ENCODE measurements at regions not wholly inside any gene's neighbourhood (a gene's known extent, or its start where the extent isn't known, plus 50 kb on each side); places are given as distances from the start of the nearest gene placed in this dataset.

DNA sequence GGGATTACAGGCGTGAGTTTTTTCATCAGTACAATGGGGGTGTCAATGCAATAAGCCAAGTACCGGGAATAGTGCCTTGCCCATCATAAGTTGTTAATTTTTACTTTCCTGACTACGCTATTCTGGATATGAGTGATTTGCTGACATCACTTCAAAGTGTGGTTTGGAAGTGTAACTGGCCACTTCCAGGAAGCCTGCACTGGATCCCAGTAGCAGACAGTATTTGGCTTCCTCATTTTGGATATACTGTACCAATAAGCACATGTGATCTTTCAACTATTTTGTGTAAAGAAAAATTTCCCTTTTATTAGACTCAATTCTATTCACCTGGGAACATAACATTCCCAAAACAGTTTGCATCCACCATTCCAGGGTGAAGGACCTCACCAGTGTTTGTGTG is 417.7 kb upstream of the KLF4 start:
- ATAC-seq (ENCODE audit: low read depth) = no peak
- H3K9ac ChIP-seq (ENCODE audit: low read length) = no peak overlapping the region
- WGBS (ENCODE audit: insufficient coverage) = 100% methylated on average over 3 of the region's 3 CpGs
- POLR2A ChIA-PET = no interaction called here
- CTCF ChIA-PET = no interaction called here
- no peak overlapping the region for H3K27ac ChIP-seq (ENCODE audit: low read length in 2 of 2)
- DNase-seq = no peak
- no peaks in the 10 kb centered on the region for H3K36me3 ChIP-seq (replicated peaks in 1 of 2; ENCODE audit: control extremely low read depth in 1 of 2, control insufficient read depth in 1 of 2, extremely low read depth in 1 of 2, insufficient read depth in 2 of 2, low read length in 1 of 2)
- TF ChIP-seq, protein P1, sequence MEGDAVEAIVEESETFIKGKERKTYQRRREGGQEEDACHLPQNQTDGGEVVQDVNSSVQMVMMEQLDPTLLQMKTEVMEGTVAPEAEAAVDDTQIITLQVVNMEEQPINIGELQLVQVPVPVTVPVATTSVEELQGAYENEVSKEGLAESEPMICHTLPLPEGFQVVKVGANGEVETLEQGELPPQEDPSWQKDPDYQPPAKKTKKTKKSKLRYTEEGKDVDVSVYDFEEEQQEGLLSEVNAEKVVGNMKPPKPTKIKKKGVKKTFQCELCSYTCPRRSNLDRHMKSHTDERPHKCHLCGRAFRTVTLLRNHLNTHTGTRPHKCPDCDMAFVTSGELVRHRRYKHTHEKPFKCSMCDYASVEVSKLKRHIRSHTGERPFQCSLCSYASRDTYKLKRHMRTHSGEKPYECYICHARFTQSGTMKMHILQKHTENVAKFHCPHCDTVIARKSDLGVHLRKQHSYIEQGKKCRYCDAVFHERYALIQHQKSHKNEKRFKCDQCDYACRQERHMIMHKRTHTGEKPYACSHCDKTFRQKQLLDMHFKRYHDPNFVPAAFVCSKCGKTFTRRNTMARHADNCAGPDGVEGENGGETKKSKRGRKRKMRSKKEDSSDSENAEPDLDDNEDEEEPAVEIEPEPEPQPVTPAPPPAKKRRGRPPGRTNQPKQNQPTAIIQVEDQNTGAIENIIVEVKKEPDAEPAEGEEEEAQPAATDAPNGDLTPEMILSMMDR (IDR thresholded peaks at IDR 0.05) = no peak
- TF ChIP-seq EZH2 (IDR thresholded peaks at IDR 0.05; ENCODE audit: borderline replicate concordance, insufficient read depth, low read depth, low read length, poor library complexity, severe bottlenecking) = no peak
- H3K9me3 ChIP-seq (ENCODE audit: control extremely low read depth in 1 of 3, control insufficient read depth in 2 of 3, insufficient read depth in 1 of 3, low read length in 2 of 3) = no peaks in the 10 kb centered on the region
- Mint-ChIP-seq H3K4me1 (peaks cover 27% of the 10 kb centered on the region), H3K9me3 (ENCODE audit: insufficient read depth) (peaks cover 4% of the 10 kb centered on the region), H3K27me3 (peaks cover 5% of the 10 kb centered on the region), H3K4me3 (no peak overlapping the region), H3K27ac (no peak overlapping the region)
- no peaks in the 10 kb centered on the region for H4K20me1 ChIP-seq (ENCODE audit: control insufficient read depth, insufficient read depth, low read length, poor library complexity, severe bottlenecking)
- no peaks in the 10 kb centered on the region for H3K79me2 ChIP-seq (ENCODE audit: control insufficient read depth, insufficient read depth, low read length)
- peaks cover 23 to 25% of the 10 kb centered on the region in 2 donors for H3K4me1 ChIP-seq (ENCODE audit: control insufficient read depth in 2 of 2, insufficient read depth in 2 of 2, low read length in 2 of 2)
- H3K27me3 ChIP-seq (replicated peaks in 1 of 4; ENCODE audit: control extremely low read depth in 1 of 4, control insufficient read depth in 3 of 4, insufficient read depth in 4 of 4, low read length in 3 of 4) = no peaks in the 10 kb centered on the region
- H2AFZ ChIP-seq (ENCODE audit: insufficient read depth, low read depth, low read length, poor library complexity, severe bottlenecking) = no peak overlapping the region
- intact Hi-C loops (cut with micrococcal nuclease) = no loop called here
- no peak overlapping the region for H3K4me2 ChIP-seq (replicated peaks; ENCODE audit: low read depth, low read length, poor library complexity, severe bottlenecking)
- H3K4me3 ChIP-seq (ENCODE audit: control extremely low read depth in 1 of 5, extremely low read depth in 1 of 5, insufficient read depth in 1 of 5, low read depth in 2 of 5, low read length in 4 of 5) = no peak overlapping the region

DNA sequence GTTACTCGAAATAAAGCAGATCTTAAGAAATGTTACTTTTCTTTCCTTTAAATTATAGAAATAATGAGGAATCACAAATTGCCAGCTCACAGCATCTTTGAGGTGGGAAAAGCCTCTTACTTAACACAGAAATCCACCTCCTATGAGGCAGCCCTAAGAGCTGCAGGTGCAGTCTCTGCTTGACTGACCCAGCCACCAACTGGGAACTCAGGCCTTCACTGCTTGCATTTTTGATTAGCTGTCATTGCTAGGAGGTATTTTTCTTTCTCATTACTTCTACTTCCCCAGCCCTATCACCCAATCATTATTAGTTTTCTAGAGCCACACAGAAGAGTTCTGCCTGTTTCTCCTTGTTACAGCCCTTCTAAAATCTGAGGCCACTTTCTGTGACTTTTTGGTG is 416.5 kb upstream of the KLF4 start:
- H3K4me3 ChIP-seq (ENCODE audit: control extremely low read depth in 1 of 5, extremely low read depth in 1 of 5, insufficient read depth in 1 of 5, low read depth in 2 of 5, low read length in 4 of 5) = no peak overlapping the region
- H3K4me1 ChIP-seq (ENCODE audit: control insufficient read depth in 2 of 2, insufficient read depth in 2 of 2, low read length in 2 of 2) = peaks cover 23 to 25% of the 10 kb centered on the region in 2 donors
- Mint-ChIP-seq H3K4me3 (peak overlapping the region; percentile 23), H3K9me3 (ENCODE audit: insufficient read depth) (no peaks in the 10 kb centered on the region), H3K4me1 (peaks cover 27% of the 10 kb centered on the region), H3K27ac (peak overlapping the region; percentile 57), H3K27me3 (peaks cover 1% of the 10 kb centered on the region)
- ChIA-PET CTCF (no interaction called here), POLR2A (no interaction called here)
- no peaks in the 10 kb centered on the region for H3K9me3 ChIP-seq (ENCODE audit: control extremely low read depth in 1 of 3, control insufficient read depth in 2 of 3, insufficient read depth in 1 of 3, low read length in 2 of 3)
- H3K4me2 ChIP-seq (replicated peaks; ENCODE audit: low read depth, low read length, poor library complexity, severe bottlenecking) = peak overlapping the region; percentile 48
- DNase-seq (peak; percentile 43), ATAC-seq (ENCODE audit: low read depth) (peak; percentile 47)
- WGBS (ENCODE audit: insufficient coverage) = no CpG with 5 or more reads among the region's 1 CpG
- intact Hi-C loops (cut with micrococcal nuclease) = no loop called here
- H2AFZ ChIP-seq (ENCODE audit: insufficient read depth, low read depth, low read length, poor library complexity, severe bottlenecking) = no peak overlapping the region
- no peak overlapping the region for H3K9ac ChIP-seq (ENCODE audit: low read length)
- H3K27me3 ChIP-seq (replicated peaks in 1 of 4; ENCODE audit: control extremely low read depth in 1 of 4, control insufficient read depth in 3 of 4, insufficient read depth in 4 of 4, low read length in 3 of 4) = no peaks in the 10 kb centered on the region
- H3K79me2 ChIP-seq (ENCODE audit: control insufficient read depth, insufficient read depth, low read length) = no peaks in the 10 kb centered on the region
- no peaks in the 10 kb centered on the region for H4K20me1 ChIP-seq (ENCODE audit: control insufficient read depth, insufficient read depth, low read length, poor library complexity, severe bottlenecking)
- TF ChIP-seq EZH2 (IDR thresholded peaks at IDR 0.05; ENCODE audit: borderline replicate concordance, insufficient read depth, low read depth, low read length, poor library complexity, severe bottlenecking) = no peak
- TF ChIP-seq, protein P1 (IDR thresholded peaks at IDR 0.05) = no peak
- peak overlapping the region; percentile 11 to 55 for H3K27ac ChIP-seq (ENCODE audit: low read length in 2 of 2)
- no peaks in the 10 kb centered on the region for H3K36me3 ChIP-seq (replicated peaks in 1 of 2; ENCODE audit: control extremely low read depth in 1 of 2, control insufficient read depth in 1 of 2, extremely low read depth in 1 of 2, insufficient read depth in 2 of 2, low read length in 1 of 2)

Measured in B cell (primary cell).